NCI-H2107 treated with DMSO at 0.1 percent for 48 hours (cell line): ENCODE measurements at regions not wholly inside any gene's neighbourhood (a gene's known extent, or its start where the extent isn't known, plus 50 kb on each side); places are given as distances from the start of the nearest gene placed in this dataset.

Source experiments
- DNase-seq: peaks from one replicate; lab custom pipeline; 2025; ENCODE audit not compliant: unreplicated experiment; lab: John Stamatoyannopoulos, UW

GRCh38 chr6:134510920-134511319 is 193.0 kb upstream of the SGK1 start:
- no peak for DNase-seq

DNA sequence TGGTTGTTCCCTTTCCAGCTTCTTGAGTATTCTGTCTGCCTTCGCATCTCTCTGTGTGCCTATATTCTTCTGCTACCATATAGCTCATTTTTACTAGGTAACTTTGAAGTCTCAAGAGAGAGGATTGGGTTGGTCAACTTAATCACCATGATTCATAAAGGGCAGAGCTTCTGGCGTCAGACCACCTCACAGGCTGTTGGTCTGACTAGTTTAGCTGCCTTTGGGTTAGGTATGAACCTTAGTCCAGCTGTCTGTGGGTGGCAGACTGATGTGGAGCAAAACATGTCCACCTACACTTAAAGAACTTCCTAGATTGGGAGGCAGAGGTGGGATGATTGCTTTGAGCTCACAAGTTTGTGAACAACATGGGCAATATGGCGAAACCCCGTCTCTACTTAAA is 192.2 kb upstream of the SGK1 start:
- no peak for DNase-seq

DNA sequence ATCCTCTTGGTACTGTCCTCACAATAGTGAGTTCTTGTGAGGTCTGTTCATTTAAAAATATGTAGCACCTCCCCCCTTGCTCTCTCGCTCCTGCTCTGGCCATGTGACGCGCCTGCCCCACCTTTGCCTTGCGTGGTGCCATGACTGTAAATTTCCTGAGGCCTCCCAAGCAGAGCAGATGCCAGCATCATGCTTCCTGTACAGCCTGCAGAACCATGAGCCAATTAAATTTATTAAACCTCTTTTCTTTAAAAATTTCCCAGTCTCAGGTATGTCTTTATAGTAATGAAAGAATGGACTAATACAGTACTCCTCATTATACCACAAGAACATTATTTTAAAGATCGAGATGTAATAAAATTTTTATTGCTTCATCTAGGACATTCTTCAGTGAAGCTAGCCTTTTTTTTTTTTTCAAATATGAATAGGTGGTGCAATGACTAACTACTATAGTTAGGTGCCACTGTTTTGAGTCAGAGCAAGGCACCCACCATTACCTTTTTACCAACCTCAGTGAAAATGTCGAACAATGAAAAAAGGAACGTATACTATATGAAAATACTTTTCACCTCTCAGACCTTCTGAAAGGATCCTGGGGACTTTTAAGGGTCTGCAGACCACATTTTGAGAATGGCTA is 191.1 kb upstream of the SGK1 start:
- no peak for DNase-seq

- DNase-seq: no peak
Measured at GRCh38 chr6:134506162-134506561, 188.2 kb upstream of the SGK1 start.

- DNase-seq: no peak
Measured at GRCh38 chr6:134503585-134504281, 185.8 kb upstream of the SGK1 start.

GRCh38 chr6:134502614-134503549 is 185.0 kb upstream of the SGK1 start:
- no peak for DNase-seq

- no peak for DNase-seq
Measured at GRCh38 chr6:134495890-134496248, 178.0 kb upstream of the SGK1 start.

DNA sequence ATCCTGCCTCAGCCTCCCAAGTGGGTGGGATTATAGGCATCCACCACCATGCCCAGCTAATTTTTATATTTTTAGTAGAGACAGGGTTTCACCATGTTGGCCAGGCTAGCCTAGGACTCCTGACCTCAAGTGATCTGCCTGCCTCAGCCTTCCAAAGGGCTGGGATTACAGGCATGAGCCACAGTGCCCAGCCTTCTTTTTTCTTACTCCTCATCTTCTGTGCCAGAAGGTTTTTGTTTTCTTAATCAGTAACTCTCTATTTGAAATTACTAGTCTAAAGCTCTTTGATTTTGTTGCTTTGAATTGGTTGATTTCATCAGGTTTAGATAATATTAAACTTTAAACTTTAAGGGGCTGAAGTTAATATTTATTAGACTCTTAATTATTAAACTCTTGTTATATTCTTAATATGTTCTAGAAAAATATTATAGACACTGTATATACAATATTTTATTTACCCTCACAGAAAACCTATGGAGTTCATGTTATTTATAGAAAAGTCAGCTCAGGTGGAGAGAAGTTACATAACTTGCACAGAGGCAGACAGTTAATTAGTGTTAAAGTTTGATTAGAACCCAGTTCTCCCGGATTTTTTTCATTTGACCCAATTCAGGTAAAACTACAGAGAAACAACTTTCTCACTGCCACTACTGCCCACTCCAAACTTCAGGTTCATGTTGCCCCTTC is 177.4 kb upstream of the SGK1 start:
- DNase-seq: no peak

- DNase-seq: no peak
Measured at GRCh38 chr6:134493789-134494188, 175.9 kb upstream of the SGK1 start.

DNA sequence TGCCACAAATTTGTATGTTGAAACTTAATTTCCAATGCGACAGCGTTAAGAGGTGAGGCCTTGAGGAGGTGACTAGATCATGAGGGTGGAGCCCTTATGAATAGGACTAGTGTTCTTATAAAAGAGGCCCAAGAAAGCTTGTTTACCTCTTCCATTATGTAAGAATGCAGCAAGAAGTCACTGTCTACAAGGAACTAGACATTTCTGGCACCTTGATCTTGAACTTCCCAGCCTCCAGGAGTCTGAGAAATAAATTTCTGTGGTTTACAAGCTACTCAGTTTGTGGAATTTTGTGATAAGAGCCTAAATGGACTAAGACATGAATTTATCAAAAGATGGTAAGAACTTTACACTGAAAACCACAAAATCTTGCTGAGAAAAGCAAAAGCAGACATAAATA is 173.6 kb upstream of the SGK1 start:
- no peak for DNase-seq

DNA sequence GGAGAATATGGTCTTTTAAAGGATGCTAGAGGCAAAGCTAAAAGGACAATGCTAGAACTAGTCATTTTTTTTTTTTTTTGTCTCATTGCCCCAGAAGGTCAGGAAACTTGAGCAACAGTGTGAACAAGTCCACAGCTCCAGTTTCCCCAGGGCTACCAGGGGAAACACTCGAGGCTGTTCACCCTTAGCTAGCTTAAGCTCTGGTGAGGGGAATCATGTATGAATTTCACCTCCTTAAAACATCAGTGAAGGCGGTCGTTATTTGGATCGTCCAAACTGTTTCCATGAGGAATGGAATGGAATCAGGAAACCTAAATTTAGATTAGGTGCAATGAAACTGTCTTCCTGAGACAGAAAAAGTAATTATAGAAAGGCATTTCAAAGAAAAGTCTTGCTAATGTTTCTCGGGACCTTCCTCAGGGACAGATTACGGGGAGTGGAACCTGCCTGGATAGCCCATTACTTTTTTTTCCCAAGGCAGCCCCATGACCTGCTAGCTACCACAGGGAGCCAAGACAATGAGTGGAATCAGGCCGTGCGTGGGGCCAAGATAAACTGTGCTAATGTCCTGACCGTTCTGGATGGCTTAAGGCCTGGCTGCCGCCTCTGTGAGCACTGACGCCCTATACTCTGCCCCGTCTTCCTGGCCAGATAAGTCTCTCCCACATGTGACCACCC is 164.8 kb upstream of the SGK1 start:
- no peak for DNase-seq

DNA sequence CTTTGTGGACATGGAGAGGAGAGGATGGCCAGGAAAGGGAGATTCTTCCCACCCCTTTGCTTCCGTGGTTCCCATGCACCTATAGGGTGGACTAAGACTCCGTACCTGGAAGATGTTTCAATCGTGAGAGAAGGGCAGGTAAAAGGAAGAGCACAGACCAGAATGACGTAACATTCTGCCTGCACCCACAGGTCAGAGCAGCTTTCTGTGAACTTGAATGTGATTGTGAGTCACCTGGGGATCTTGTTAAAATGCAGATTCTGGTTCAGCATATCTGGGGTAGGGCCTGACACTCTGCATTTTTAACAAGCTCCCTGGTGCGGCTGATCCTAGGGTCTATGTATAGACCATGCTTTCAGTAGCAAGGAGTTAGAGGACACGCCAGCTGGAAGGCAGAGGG is 164.1 kb upstream of the SGK1 start:
- DNase-seq: no peak

GRCh38 chr6:134480593-134480992 is 162.7 kb upstream of the SGK1 start:
- no peak for DNase-seq

DNA sequence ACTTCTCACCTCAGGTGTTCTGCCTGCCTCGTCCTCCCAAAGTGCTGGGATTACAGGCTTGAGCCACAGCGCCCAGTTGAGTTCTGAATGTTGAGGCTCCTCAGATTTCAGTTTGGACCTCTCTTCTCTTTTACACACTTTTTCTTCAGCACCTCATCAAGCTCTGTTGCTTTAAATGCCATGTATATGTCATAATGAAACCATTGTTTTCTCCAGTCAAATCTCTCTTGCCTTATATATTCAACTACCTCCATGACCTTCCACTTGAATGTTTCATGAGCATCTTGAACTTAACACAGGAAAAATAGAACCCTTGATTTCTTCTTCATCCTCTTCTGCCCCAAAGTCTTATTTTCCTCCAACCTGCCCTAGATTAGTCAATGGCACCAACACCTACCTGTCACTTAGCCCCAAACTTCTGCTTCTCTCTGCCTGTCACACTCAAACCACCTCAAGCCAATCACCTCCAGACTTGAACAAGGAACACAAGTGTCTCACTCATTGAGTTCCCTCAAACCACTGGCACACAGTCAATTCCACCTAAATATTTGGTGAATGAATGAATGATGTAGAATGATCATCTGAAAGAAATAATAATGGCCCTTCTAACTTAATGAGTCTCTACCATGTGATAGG is 161.0 kb upstream of the SGK1 start:
- no peak for DNase-seq

- no peak for DNase-seq
Measured at GRCh38 chr6:134477991-134478635, 160.2 kb upstream of the SGK1 start.

- DNase-seq: no peak
Measured at GRCh38 chr6:134474955-134475354, 157.0 kb upstream of the SGK1 start.

GRCh38 chr6:134472661-134473060 is 154.7 kb upstream of the SGK1 start:
- DNase-seq: no peak

GRCh38 chr6:134472046-134472445 is 154.1 kb upstream of the SGK1 start:
- DNase-seq: no peak

GRCh38 chr6:134470457-134470975 is 152.6 kb upstream of the SGK1 start:
- no peak for DNase-seq
